SU-DHL-6 (cell line): ENCODE measurements at regions not wholly inside any gene's neighbourhood (a gene's known extent, or its start where the extent isn't known, plus 50 kb on each side); places are given as distances from the start of the nearest gene placed in this dataset.

Experiments
- H2AFZ ChIP-seq: fragments of 200-600 bp; sonication (generic); 2 replicates; pipeline ENCODE4 v1.6.1; 2014; ENCODE audit warnings: low read depth, mild to moderate bottlenecking, moderate library complexity, mixed read lengths, antibody characterized with exemption, low read length; ENCODE audit not compliant: severe bottlenecking
- H3F3A ChIP-seq: fragments of 200-600 bp; shearing (Covaris generic); 2 replicates; pipeline ENCODE4 v1.6.0; 2016; ENCODE audit warnings: antibody characterized with exemption, mild to moderate bottlenecking; ENCODE audit not compliant: insufficient read depth
- H3K27ac ChIP-seq: fragments of 200-600 bp; sonication (generic); 2 replicates; pipeline ENCODE4 v1.5.1; 2016; ENCODE audit warnings: low read depth, mild to moderate bottlenecking, low read length, moderate library complexity, mixed read lengths
- H3K27me3 ChIP-seq: fragments of 200-600 bp; sonication (generic), shearing (Covaris generic); 2 replicates; pipeline ENCODE4 v1.6.0; 2014; ENCODE audit warnings: mild to moderate bottlenecking, low read length
- H3K36me3 ChIP-seq: fragments of 200-600 bp; sonication (generic); 2 replicates; pipeline ENCODE4 v1.6.1; 2014; ENCODE audit warnings: mild to moderate bottlenecking, low read length, mixed read lengths
- H3K4me2 ChIP-seq: fragments of 300-600, 200-600 bp; shearing (Covaris generic), sonication (generic); 2 replicates; pipeline ENCODE4 v1.6.0; 2014; ENCODE audit warnings: low read length, low read depth, mild to moderate bottlenecking; ENCODE audit not compliant: poor library complexity, severe bottlenecking
- H3K4me3 ChIP-seq: fragments of 200-600 bp; sonication (generic); 2 replicates; pipeline ENCODE4 v1.5.1; 2014; ENCODE audit warnings: antibody characterized with exemption, low read length, mild to moderate bottlenecking, mixed read lengths; ENCODE audit not compliant: insufficient read depth, poor library complexity, severe bottlenecking
- H3K79me2 ChIP-seq: fragments of 200-600 bp; sonication (generic); 2 replicates; pipeline ENCODE4 v1.6.1; 2014; ENCODE audit warnings: mild to moderate bottlenecking, low read length, moderate library complexity; ENCODE audit not compliant: insufficient read depth
- H3K9ac ChIP-seq: fragments of 200-600 bp; sonication (generic); 2 replicates; pipeline ENCODE4 v1.7.0; 2014; ENCODE audit warnings: mild to moderate bottlenecking, low read length
- H3K9me2 ChIP-seq: fragments of 200-600 bp; sonication (generic); replicated peaks from 2 replicates; pipeline ENCODE4 v1.6.1; 2014; ENCODE audit warnings: low read length; ENCODE audit not compliant: insufficient read depth
- H3K9me3 ChIP-seq: fragments of 200-600 bp; sonication (generic); 2 replicates; pipeline ENCODE4 v1.6.1; 2014; ENCODE audit warnings: low read length, mixed read lengths; ENCODE audit not compliant: insufficient read depth
- H4K20me1 ChIP-seq: fragments of 200-600 bp; sonication (generic); 2 replicates; pipeline ENCODE4 v1.6.1; 2014; ENCODE audit warnings: low read depth, mild to moderate bottlenecking, antibody characterized with exemption, low read length, moderate library complexity, mixed read lengths
- EZH2phosphoT487 ChIP-seq: fragments of 200-600 bp; sonication (generic), shearing (Covaris generic); conservative IDR thresholded peaks from 2 replicates; pipeline ENCODE4 v1.6.1; 2018; ENCODE audit warnings: mild to moderate bottlenecking, antibody characterized with exemption, low read length, moderate library complexity, mixed read lengths
- TF ChIP-seq, protein P1 (sequence below): fragments of 200-600 bp; sonication (generic); IDR thresholded peaks from one replicate; pipeline ENCODE4 v1.5.1; 2017; ENCODE audit warnings: antibody characterized with exemption, mild to moderate bottlenecking, low read length, moderate library complexity; ENCODE audit not compliant: insufficient read depth, poor library complexity, severe bottlenecking

DNA sequence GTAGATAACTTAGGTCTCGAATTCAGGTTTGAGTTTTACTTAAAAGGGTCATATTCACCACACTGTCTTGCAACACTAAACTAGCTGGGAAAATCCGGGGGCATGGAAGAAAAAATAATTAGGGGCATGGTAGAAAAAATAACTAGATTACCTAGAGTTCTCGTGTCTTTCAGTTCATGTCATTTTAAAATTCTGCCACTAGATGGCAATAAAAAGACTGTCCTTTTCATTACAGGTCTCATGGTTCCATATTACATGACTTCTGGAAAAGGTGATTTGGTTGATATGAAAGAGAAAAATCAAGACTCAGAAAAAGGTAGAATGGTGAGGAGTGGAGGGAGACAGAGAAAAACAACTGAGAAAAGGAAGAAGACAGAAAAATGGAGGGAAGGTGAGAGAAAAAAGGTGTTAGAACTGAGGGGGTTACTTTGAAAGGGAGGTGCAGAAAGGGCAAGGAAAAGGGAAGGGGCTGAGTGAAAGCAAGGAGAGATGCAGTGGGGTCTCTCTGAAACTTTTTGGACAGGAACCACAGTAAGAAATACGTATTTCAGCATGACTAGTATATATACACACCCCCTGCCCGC is 299.0 kb downstream of the KLF12 start:
- H3K36me3 ChIP-seq: no peaks in the 10 kb centered on the region
- H4K20me1 ChIP-seq: no peaks in the 10 kb centered on the region
- no peak overlapping the region for H3K27ac ChIP-seq
- H3K9ac ChIP-seq: no peak overlapping the region
- TF ChIP-seq, protein P1, sequence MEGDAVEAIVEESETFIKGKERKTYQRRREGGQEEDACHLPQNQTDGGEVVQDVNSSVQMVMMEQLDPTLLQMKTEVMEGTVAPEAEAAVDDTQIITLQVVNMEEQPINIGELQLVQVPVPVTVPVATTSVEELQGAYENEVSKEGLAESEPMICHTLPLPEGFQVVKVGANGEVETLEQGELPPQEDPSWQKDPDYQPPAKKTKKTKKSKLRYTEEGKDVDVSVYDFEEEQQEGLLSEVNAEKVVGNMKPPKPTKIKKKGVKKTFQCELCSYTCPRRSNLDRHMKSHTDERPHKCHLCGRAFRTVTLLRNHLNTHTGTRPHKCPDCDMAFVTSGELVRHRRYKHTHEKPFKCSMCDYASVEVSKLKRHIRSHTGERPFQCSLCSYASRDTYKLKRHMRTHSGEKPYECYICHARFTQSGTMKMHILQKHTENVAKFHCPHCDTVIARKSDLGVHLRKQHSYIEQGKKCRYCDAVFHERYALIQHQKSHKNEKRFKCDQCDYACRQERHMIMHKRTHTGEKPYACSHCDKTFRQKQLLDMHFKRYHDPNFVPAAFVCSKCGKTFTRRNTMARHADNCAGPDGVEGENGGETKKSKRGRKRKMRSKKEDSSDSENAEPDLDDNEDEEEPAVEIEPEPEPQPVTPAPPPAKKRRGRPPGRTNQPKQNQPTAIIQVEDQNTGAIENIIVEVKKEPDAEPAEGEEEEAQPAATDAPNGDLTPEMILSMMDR: peak; percentile 70
- TF ChIP-seq EZH2phosphoT487: no peak
- no peaks in the 10 kb centered on the region for H3K9me3 ChIP-seq
- no peak overlapping the region for H2AFZ ChIP-seq
- no peaks in the 10 kb centered on the region for H3K79me2 ChIP-seq
- no peaks in the 10 kb centered on the region for H3K9me2 ChIP-seq
- no peaks in the 10 kb centered on the region for H3K27me3 ChIP-seq
- H3K4me3 ChIP-seq: no peak overlapping the region
- H3K4me2 ChIP-seq: no peak overlapping the region
- no peaks in the 10 kb centered on the region; the same call in 1 of the 2 replicates for H3F3A ChIP-seq

GRCh38 chr13:73833325-73834070 is 300.7 kb downstream of the KLF12 start:
- H2AFZ ChIP-seq: no peak overlapping the region
- H3K27ac ChIP-seq: no peak overlapping the region
- TF ChIP-seq EZH2phosphoT487: no peak
- TF ChIP-seq, protein P1: no peak
- H3K9me2 ChIP-seq: no peaks in the 10 kb centered on the region
- no peaks in the 10 kb centered on the region for H3K27me3 ChIP-seq
- no peak overlapping the region for H3K4me2 ChIP-seq
- H4K20me1 ChIP-seq: no peaks in the 10 kb centered on the region
- H3K4me3 ChIP-seq: no peak overlapping the region
- no peaks in the 10 kb centered on the region for H3K36me3 ChIP-seq
- no peaks in the 10 kb centered on the region for H3K79me2 ChIP-seq
- no peaks in the 10 kb centered on the region for H3K9me3 ChIP-seq
- no peaks in the 10 kb centered on the region; the same call in 1 of the 2 replicates for H3F3A ChIP-seq
- no peak overlapping the region for H3K9ac ChIP-seq

GRCh38 chr13:73832825-73833224 is 301.4 kb downstream of the KLF12 start:
- Histone ChIP-seq H3K79me2 (no peaks in the 10 kb centered on the region), H3K4me3 (no peak overlapping the region), H2AFZ (no peak overlapping the region), H3K4me2 (no peak overlapping the region), H3K9me3 (no peaks in the 10 kb centered on the region), H3K27me3 (no peaks in the 10 kb centered on the region), H3K9me2 (no peaks in the 10 kb centered on the region), H3K9ac (no peak overlapping the region), H4K20me1 (no peaks in the 10 kb centered on the region), H3K36me3 (no peaks in the 10 kb centered on the region), H3K27ac (no peak overlapping the region), H3F3A (no peaks in the 10 kb centered on the region; the same call in 1 of the 2 replicates)
- TF ChIP-seq, protein P1: no peak
- TF ChIP-seq EZH2phosphoT487: no peak
